Vagina (tissue), 2 donors: ENCODE measurements at regions not wholly inside any gene's neighbourhood (a gene's known extent, or its start where the extent isn't known, plus 50 kb on each side); places are given as distances from the start of the nearest gene placed in this dataset.

Source experiments
- DNase-seq, 2 donors: peaks; one replicate each; pipeline ENCODE4 v3.0.0-alpha.2; 2017; ENCODE audit errors: extremely low spot score in 2 of 2
- H3K27ac ChIP-seq: fragments of 200-600 bp; sonication (generic); one replicate; pipeline ENCODE4 v1.5.1; 2019
- H3K27me3 ChIP-seq: fragments of 200-600 bp; sonication (generic); one replicate; pipeline ENCODE4 v1.5.1; 2019
- H3K36me3 ChIP-seq, 2 donors: fragments of 200-600 bp; sonication (generic); one replicate each; pipeline ENCODE4 v1.5.1; 2017 to 2019
- H3K4me1 ChIP-seq: fragments of 200-600 bp; sonication (generic); one replicate; pipeline ENCODE4 v1.5.1; 2019
- H3K4me3 ChIP-seq, 2 donors: fragments of 200-600 bp; sonication (generic); 1 replicate in 1 of 2; 2 replicates in 1 of 2; pipeline ENCODE4 v1.5.1; 2016 to 2019
- H3K9me3 ChIP-seq: fragments of 200-600 bp; sonication (generic); one replicate; pipeline ENCODE4 v1.5.1; 2019
- CTCF ChIP-seq, 3 experiments: fragments of 450-650 bp in 2 of 3; fragments of 200-600 bp in 1 of 3; sonication (generic) in 1 of 3; IDR thresholded peaks; one replicate each; pipeline ENCODE4 v1.5.1; 2017 to 2019; ENCODE audit warnings: antibody characterized with exemption in 3 of 3, mild to moderate bottlenecking in 2 of 3, moderate library complexity in 2 of 3
- POLR2A ChIP-seq, 2 donors: fragments of 450-650 bp; IDR thresholded peaks; one replicate each; pipeline ENCODE4 v1.6.1; 2017; ENCODE audit warnings: antibody characterized with exemption in 2 of 2, mild to moderate bottlenecking in 2 of 2, moderate library complexity in 2 of 2
- POLR2AphosphoS5 ChIP-seq, 2 donors: sonication (generic); formaldehyde crosslinking; IDR thresholded peaks; one replicate each; pipeline ENCODE4 v1.9.0; 2017; ENCODE audit warnings: antibody characterized with exemption in 2 of 2, mild to moderate bottlenecking in 2 of 2, low read depth in 1 of 2; ENCODE audit not compliant: insufficient read depth in 1 of 2
- intact Hi-C: fragments of 100-400 bp; cut with DNase I; formaldehyde crosslinking; loops from one replicate; pipeline ENCODE4 v1.15.1; 2023

- H3K4me3 ChIP-seq = no peak overlapping the region
- no peaks in the 10 kb centered on the region for H3K36me3 ChIP-seq
- H3K27ac ChIP-seq = no peak overlapping the region
- intact Hi-C loops = no loop called here
- DNase-seq = no peak
- H3K4me1 ChIP-seq = peaks cover 16% of the 10 kb centered on the region
- TF ChIP-seq POLR2A (IDR thresholded peaks at IDR 0.05) = no peak
- TF ChIP-seq CTCF (IDR thresholded peaks at IDR 0.05) = no peak
- no peak for TF ChIP-seq POLR2AphosphoS5 (IDR thresholded peaks at IDR 0.05; ENCODE audit: insufficient read depth in 1 of 2, low read depth in 1 of 2)
- no peaks in the 10 kb centered on the region for H3K27me3 ChIP-seq
- no peaks in the 10 kb centered on the region for H3K9me3 ChIP-seq
Measured at GRCh38 chr12:93001407-93001806, 72.3 kb upstream of the EEA1 start.

- TF ChIP-seq CTCF (IDR thresholded peaks at IDR 0.05) (no peak), POLR2A (IDR thresholded peaks at IDR 0.05) (no peak)
- no peak for DNase-seq
- H3K4me1 ChIP-seq = peaks cover 16% of the 10 kb centered on the region
- no peaks in the 10 kb centered on the region for H3K9me3 ChIP-seq
- H3K27me3 ChIP-seq = no peaks in the 10 kb centered on the region
- H3K4me3 ChIP-seq = no peak overlapping the region
- no peaks in the 10 kb centered on the region for H3K36me3 ChIP-seq
- intact Hi-C loops = no loop called here
- no peak overlapping the region for H3K27ac ChIP-seq
Measured at GRCh38 chr12:93002293-93003054, 73.4 kb upstream of the EEA1 start.

- no peaks in the 10 kb centered on the region for H3K36me3 ChIP-seq
- H3K27ac ChIP-seq = no peak overlapping the region
- H3K4me3 ChIP-seq = no peak overlapping the region
- intact Hi-C loops = no loop called here
- DNase-seq = no peak
- H3K27me3 ChIP-seq = no peaks in the 10 kb centered on the region
- no peak for TF ChIP-seq POLR2AphosphoS5 (IDR thresholded peaks at IDR 0.05; ENCODE audit: insufficient read depth in 1 of 2, low read depth in 1 of 2)
- TF ChIP-seq CTCF (IDR thresholded peaks at IDR 0.05) = no peak
- no peak for TF ChIP-seq POLR2A (IDR thresholded peaks at IDR 0.05)
- H3K4me1 ChIP-seq = peaks cover 16% of the 10 kb centered on the region
- H3K9me3 ChIP-seq = no peaks in the 10 kb centered on the region
Measured at GRCh38 chr12:93003531-93004239, 74.6 kb upstream of the EEA1 start.

- no peaks in the 10 kb centered on the region for H3K9me3 ChIP-seq
- H3K27me3 ChIP-seq = no peaks in the 10 kb centered on the region
- DNase-seq = no peak
- peaks cover 16% of the 10 kb centered on the region for H3K4me1 ChIP-seq
- no peak overlapping the region for H3K27ac ChIP-seq
- H3K36me3 ChIP-seq = no peaks in the 10 kb centered on the region
- intact Hi-C loops = no loop called here
- TF ChIP-seq POLR2A (IDR thresholded peaks at IDR 0.05) = no peak
- TF ChIP-seq CTCF (IDR thresholded peaks at IDR 0.05) = no peak
- no peak for TF ChIP-seq POLR2AphosphoS5 (IDR thresholded peaks at IDR 0.05; ENCODE audit: insufficient read depth in 1 of 2, low read depth in 1 of 2)
- H3K4me3 ChIP-seq = no peak overlapping the region
Measured at GRCh38 chr12:93005928-93006392, 76.9 kb upstream of the EEA1 start.
